Glutamatergic neuron (in vitro differentiated cells): ENCODE measurements at regions not wholly inside any gene's neighbourhood (a gene's known extent, or its start where the extent isn't known, plus 50 kb on each side); places are given as distances from the start of the nearest gene placed in this dataset.

Source experiments
- DNase-seq: peaks from one replicate; pipeline ENCODE4 v3.0.0; 2022
- H3K27ac Mint-ChIP-seq: one replicate; pipeline ENCODE4 v1.8.0; 2020; ENCODE audit warnings: mild to moderate bottlenecking, mixed read lengths, inconsistent platforms; ENCODE audit not compliant: unreplicated experiment
- H3K27me3 Mint-ChIP-seq: one replicate; pipeline ENCODE4 v1.8.0; 2020; ENCODE audit warnings: mild to moderate bottlenecking, moderate library complexity, mixed read lengths, inconsistent platforms; ENCODE audit not compliant: unreplicated experiment
- H3K36me3 Mint-ChIP-seq: one replicate; pipeline ENCODE4 v1.8.0; 2020; ENCODE audit warnings: mild to moderate bottlenecking, mixed read lengths, inconsistent platforms; ENCODE audit not compliant: unreplicated experiment
- H3K4me1 Mint-ChIP-seq: one replicate; pipeline ENCODE4 v1.8.0; 2020; ENCODE audit warnings: mild to moderate bottlenecking, low read depth, mixed read lengths, inconsistent platforms; ENCODE audit not compliant: unreplicated experiment
- H3K4me3 Mint-ChIP-seq: one replicate; pipeline ENCODE4 v1.8.0; 2020; ENCODE audit warnings: mild to moderate bottlenecking, mixed read lengths, inconsistent platforms; ENCODE audit not compliant: unreplicated experiment
- H3K9me3 Mint-ChIP-seq: one replicate; pipeline ENCODE4 v1.8.0; 2020; ENCODE audit warnings: mild to moderate bottlenecking, moderate library complexity, mixed read lengths, inconsistent platforms; ENCODE audit not compliant: unreplicated experiment
- CTCF ChIP-seq: fragments of 200-600 bp; sonication (generic); IDR thresholded peaks from one replicate; pipeline ENCODE4 v1.5.0; 2021; ENCODE audit not compliant: partially characterized antibody, unreplicated experiment

GRCh38 chrX:38941675-38942074 lies 140.4 kb downstream of the MID1IP1 start:
- Mint-ChIP-seq H3K27ac (no peak overlapping the region), H3K4me1 (no peaks in the 10 kb centered on the region), H3K36me3 (no peaks in the 10 kb centered on the region), H3K4me3 (no peak overlapping the region), H3K9me3 (peaks cover 2% of the 10 kb centered on the region), H3K27me3 (no peaks in the 10 kb centered on the region)
- TF ChIP-seq CTCF = no peak
- no peak for DNase-seq

GRCh38 chrX:38943120-38943519 lies 141.9 kb downstream of the MID1IP1 start:
- Mint-ChIP-seq H3K4me3 (no peak overlapping the region), H3K27ac (no peak overlapping the region), H3K36me3 (no peaks in the 10 kb centered on the region), H3K27me3 (no peaks in the 10 kb centered on the region), H3K9me3 (peaks cover 2% of the 10 kb centered on the region), H3K4me1 (no peaks in the 10 kb centered on the region)
- no peak for TF ChIP-seq CTCF
- DNase-seq = no peak

GRCh38 chrX:38948046-38948445 lies 146.8 kb downstream of the MID1IP1 start:
- H3K36me3 Mint-ChIP-seq = no peaks in the 10 kb centered on the region
- no peak for DNase-seq
- no peak overlapping the region for H3K4me3 Mint-ChIP-seq
- no peak for TF ChIP-seq CTCF
- no peak overlapping the region for H3K27ac Mint-ChIP-seq
- no peaks in the 10 kb centered on the region for H3K27me3 Mint-ChIP-seq
- H3K4me1 Mint-ChIP-seq = no peaks in the 10 kb centered on the region
- peaks cover 2% of the 10 kb centered on the region for H3K9me3 Mint-ChIP-seq

GRCh38 chrX:38954520-38954919 lies 153.3 kb downstream of the MID1IP1 start:
- no peak overlapping the region for H3K27ac Mint-ChIP-seq
- H3K36me3 Mint-ChIP-seq = no peaks in the 10 kb centered on the region
- no peak for TF ChIP-seq CTCF
- no peaks in the 10 kb centered on the region for H3K9me3 Mint-ChIP-seq
- no peak for DNase-seq
- no peak overlapping the region for H3K4me3 Mint-ChIP-seq
- no peaks in the 10 kb centered on the region for H3K27me3 Mint-ChIP-seq
- H3K4me1 Mint-ChIP-seq = no peaks in the 10 kb centered on the region

- no peaks in the 10 kb centered on the region for H3K9me3 Mint-ChIP-seq
- H3K27ac Mint-ChIP-seq = no peak overlapping the region
- DNase-seq = no peak
- no peak overlapping the region for H3K4me3 Mint-ChIP-seq
- TF ChIP-seq CTCF = no peak
- H3K4me1 Mint-ChIP-seq = peaks cover 2% of the 10 kb centered on the region
- H3K27me3 Mint-ChIP-seq = no peaks in the 10 kb centered on the region
- no peaks in the 10 kb centered on the region for H3K36me3 Mint-ChIP-seq
Observed at GRCh38 chrX:38959736-38960135, 158.5 kb downstream of the MID1IP1 start.
